Neural cell (in vitro differentiated cells): ENCODE measurements at regions not wholly inside any gene's neighbourhood (a gene's known extent, or its start where the extent isn't known, plus 50 kb on each side); places are given as distances from the start of the nearest gene placed in this dataset.
A peak's percentile ranks its signal among the peaks of the same experiment; 100 is the strongest.

ENCODE experiments used
- H2AFZ ChIP-seq: fragments of 200-600, 300-800 bp; sonication (generic), shearing (Covaris generic); 2 replicates; pipeline ENCODE4 v1.6.0; 2014; ENCODE audit warnings: low read depth, mild to moderate bottlenecking, antibody characterized with exemption, low read length, moderate library complexity
- H3F3A ChIP-seq: fragments of 200-600 bp; shearing (Covaris generic); 2 replicates; pipeline ENCODE4 v1.6.1; 2016; ENCODE audit warnings: mild to moderate bottlenecking, moderate library complexity, mixed read lengths, antibody characterized with exemption, low read length; ENCODE audit not compliant: insufficient read depth, poor library complexity, severe bottlenecking
- H3K27ac ChIP-seq: fragments of 200-600, 300-800 bp; sonication (generic), shearing (Covaris generic); 2 replicates; pipeline ENCODE4 v1.5.1; 2014; ENCODE audit warnings: mild to moderate bottlenecking, low read length, moderate library complexity
- H3K27me3 ChIP-seq: fragments of 300-800, 200-600 bp; sonication (generic), shearing (Covaris generic); 2 replicates; pipeline ENCODE4 v1.6.0; 2014; ENCODE audit warnings: mild to moderate bottlenecking, low read depth, low read length, moderate library complexity; ENCODE audit not compliant: insufficient read depth
- H3K36me3 ChIP-seq: fragments of 300-800, 200-600 bp; sonication (generic), shearing (Covaris generic); 2 replicates; pipeline ENCODE4 v1.5.1; 2014; ENCODE audit warnings: mild to moderate bottlenecking, antibody characterized with exemption, low read length, moderate library complexity; ENCODE audit not compliant: insufficient read depth
- H3K4me2 ChIP-seq: fragments of 300-800, 200-600 bp; sonication (generic), shearing (Covaris generic); 2 replicates; pipeline ENCODE4 v1.6.0; 2014; ENCODE audit warnings: mild to moderate bottlenecking, low read length
- H3K4me3 ChIP-seq: fragments of 300-800, 200-600 bp; sonication (generic), shearing (Covaris generic); 2 replicates; pipeline ENCODE4 v1.5.1; 2014; ENCODE audit warnings: mild to moderate bottlenecking, low read length, moderate library complexity
- H3K79me2 ChIP-seq: fragments of 200-600 bp; shearing (Covaris generic); replicated peaks from 2 replicates; pipeline ENCODE4 v1.6.0; 2014; ENCODE audit warnings: mild to moderate bottlenecking, low read length, moderate library complexity; ENCODE audit not compliant: insufficient read depth
- H3K9ac ChIP-seq: fragments of 300-800, 200-600 bp; sonication (generic), shearing (Covaris generic); 2 replicates; pipeline ENCODE4 v1.6.1; 2016; ENCODE audit warnings: mild to moderate bottlenecking, low read length, mixed read lengths
- H3K9me2 ChIP-seq: fragments of 200-600 bp; shearing (Covaris generic); 2 replicates; pipeline ENCODE4 v1.6.1; 2016; ENCODE audit warnings: mild to moderate bottlenecking, low read length, mixed read lengths; ENCODE audit not compliant: insufficient read depth
- H3K9me3 ChIP-seq: fragments of 200-600, 300-800 bp; sonication (generic), shearing (Covaris generic); 2 replicates; pipeline ENCODE4 v1.6.1; 2016; ENCODE audit warnings: mild to moderate bottlenecking, mixed run types, low read length, moderate library complexity, mixed read lengths
- H4K20me1 ChIP-seq: fragments of 200-600 bp; shearing (Covaris generic); 2 replicates; pipeline ENCODE4 v1.6.1; 2016; ENCODE audit warnings: mild to moderate bottlenecking, mixed run types; ENCODE audit not compliant: insufficient read depth
- EP300 ChIP-seq: fragments of 450-650 bp; conservative IDR thresholded peaks from 2 replicates; pipeline ENCODE4 v1.6.1; 2014; ENCODE audit warnings: antibody characterized with exemption, mild to moderate bottlenecking, moderate library complexity; ENCODE audit not compliant: poor library complexity, severe bottlenecking
- EZH2 ChIP-seq: fragments of 200-600, 300-800 bp; shearing (Covaris generic), sonication (generic); IDR thresholded peaks from 2 replicates; pipeline ENCODE4 v1.6.1; 2014; ENCODE audit warnings: antibody characterized with exemption, low read length, borderline replicate concordance, mild to moderate bottlenecking; ENCODE audit not compliant: insufficient read depth, poor library complexity, severe bottlenecking
- MXI1 ChIP-seq: fragments of 450-650 bp; conservative IDR thresholded peaks from 2 replicates; pipeline ENCODE4 v1.6.1; 2014; ENCODE audit warnings: antibody characterized with exemption, mild to moderate bottlenecking; ENCODE audit not compliant: poor library complexity, severe bottlenecking
- POLR2AphosphoS5 ChIP-seq: IDR thresholded peaks from 2 replicates; pipeline ENCODE4 v1.6.1; 2012
- RAD21 ChIP-seq: fragments of 450-650 bp; conservative IDR thresholded peaks from 2 replicates; pipeline ENCODE4 v1.6.1; 2014; ENCODE audit warnings: antibody characterized with exemption, mild to moderate bottlenecking, moderate library complexity
- SMC3 ChIP-seq: fragments of 450-650 bp; conservative IDR thresholded peaks from 2 replicates; pipeline ENCODE4 v1.6.1; 2014; ENCODE audit warnings: antibody characterized with exemption, mild to moderate bottlenecking, moderate library complexity; ENCODE audit not compliant: poor library complexity
- TAF1 ChIP-seq: IDR thresholded peaks from 2 replicates; pipeline ENCODE4 v1.6.1; 2012; ENCODE audit warnings: low read depth
- TF ChIP-seq, protein P1 (sequence below): fragments of 450-650 bp; IDR thresholded peaks from 2 replicates; pipeline ENCODE4 v1.5.1; 2014; ENCODE audit warnings: antibody characterized with exemption, mild to moderate bottlenecking, moderate library complexity; ENCODE audit not compliant: poor library complexity, severe bottlenecking
- TF ChIP-seq, protein P2 (sequence below): IDR thresholded peaks from 2 replicates; pipeline ENCODE4 v1.6.1; 2012; ENCODE audit warnings: borderline replicate concordance

GRCh38 chr3:42013691-42014457 is 52.0 kb upstream of the ULK4 start:
- Histone ChIP-seq H3K4me2 (peak overlapping the region; percentile 91), H3K27ac (no peak overlapping the region), H3K9ac (peak overlapping the region; percentile 77), H2AFZ (peak overlapping the region; percentile 3), H3F3A (no peaks in the 10 kb centered on the region), H3K36me3 (no peaks in the 10 kb centered on the region), H4K20me1 (no peaks in the 10 kb centered on the region), H3K27me3 (no peaks in the 10 kb centered on the region), H3K9me2 (no peaks in the 10 kb centered on the region), H3K9me3 (no peaks in the 10 kb centered on the region), H3K79me2 (peaks cover 40% of the 10 kb centered on the region), H3K4me3 (peak overlapping the region; percentile 90)
- TF ChIP-seq TAF1 (no peak), POLR2AphosphoS5 (peak; percentile 1), EP300 (peak; percentile 10), SMC3 (no peak), MXI1 (peak; percentile 77), EZH2 (no peak), RAD21 (no peak)
- TF ChIP-seq, protein P1, sequence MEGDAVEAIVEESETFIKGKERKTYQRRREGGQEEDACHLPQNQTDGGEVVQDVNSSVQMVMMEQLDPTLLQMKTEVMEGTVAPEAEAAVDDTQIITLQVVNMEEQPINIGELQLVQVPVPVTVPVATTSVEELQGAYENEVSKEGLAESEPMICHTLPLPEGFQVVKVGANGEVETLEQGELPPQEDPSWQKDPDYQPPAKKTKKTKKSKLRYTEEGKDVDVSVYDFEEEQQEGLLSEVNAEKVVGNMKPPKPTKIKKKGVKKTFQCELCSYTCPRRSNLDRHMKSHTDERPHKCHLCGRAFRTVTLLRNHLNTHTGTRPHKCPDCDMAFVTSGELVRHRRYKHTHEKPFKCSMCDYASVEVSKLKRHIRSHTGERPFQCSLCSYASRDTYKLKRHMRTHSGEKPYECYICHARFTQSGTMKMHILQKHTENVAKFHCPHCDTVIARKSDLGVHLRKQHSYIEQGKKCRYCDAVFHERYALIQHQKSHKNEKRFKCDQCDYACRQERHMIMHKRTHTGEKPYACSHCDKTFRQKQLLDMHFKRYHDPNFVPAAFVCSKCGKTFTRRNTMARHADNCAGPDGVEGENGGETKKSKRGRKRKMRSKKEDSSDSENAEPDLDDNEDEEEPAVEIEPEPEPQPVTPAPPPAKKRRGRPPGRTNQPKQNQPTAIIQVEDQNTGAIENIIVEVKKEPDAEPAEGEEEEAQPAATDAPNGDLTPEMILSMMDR, result no peak
- TF ChIP-seq, protein P2, sequence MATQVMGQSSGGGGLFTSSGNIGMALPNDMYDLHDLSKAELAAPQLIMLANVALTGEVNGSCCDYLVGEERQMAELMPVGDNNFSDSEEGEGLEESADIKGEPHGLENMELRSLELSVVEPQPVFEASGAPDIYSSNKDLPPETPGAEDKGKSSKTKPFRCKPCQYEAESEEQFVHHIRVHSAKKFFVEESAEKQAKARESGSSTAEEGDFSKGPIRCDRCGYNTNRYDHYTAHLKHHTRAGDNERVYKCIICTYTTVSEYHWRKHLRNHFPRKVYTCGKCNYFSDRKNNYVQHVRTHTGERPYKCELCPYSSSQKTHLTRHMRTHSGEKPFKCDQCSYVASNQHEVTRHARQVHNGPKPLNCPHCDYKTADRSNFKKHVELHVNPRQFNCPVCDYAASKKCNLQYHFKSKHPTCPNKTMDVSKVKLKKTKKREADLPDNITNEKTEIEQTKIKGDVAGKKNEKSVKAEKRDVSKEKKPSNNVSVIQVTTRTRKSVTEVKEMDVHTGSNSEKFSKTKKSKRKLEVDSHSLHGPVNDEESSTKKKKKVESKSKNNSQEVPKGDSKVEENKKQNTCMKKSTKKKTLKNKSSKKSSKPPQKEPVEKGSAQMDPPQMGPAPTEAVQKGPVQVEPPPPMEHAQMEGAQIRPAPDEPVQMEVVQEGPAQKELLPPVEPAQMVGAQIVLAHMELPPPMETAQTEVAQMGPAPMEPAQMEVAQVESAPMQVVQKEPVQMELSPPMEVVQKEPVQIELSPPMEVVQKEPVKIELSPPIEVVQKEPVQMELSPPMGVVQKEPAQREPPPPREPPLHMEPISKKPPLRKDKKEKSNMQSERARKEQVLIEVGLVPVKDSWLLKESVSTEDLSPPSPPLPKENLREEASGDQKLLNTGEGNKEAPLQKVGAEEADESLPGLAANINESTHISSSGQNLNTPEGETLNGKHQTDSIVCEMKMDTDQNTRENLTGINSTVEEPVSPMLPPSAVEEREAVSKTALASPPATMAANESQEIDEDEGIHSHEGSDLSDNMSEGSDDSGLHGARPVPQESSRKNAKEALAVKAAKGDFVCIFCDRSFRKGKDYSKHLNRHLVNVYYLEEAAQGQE, result no peak

GRCh38 chr3:42012935-42013690 is 51.2 kb upstream of the ULK4 start:
- no peaks in the 10 kb centered on the region for H3F3A ChIP-seq
- no peaks in the 10 kb centered on the region for H3K9me2 ChIP-seq
- H3K9me3 ChIP-seq, result no peaks in the 10 kb centered on the region
- H3K9ac ChIP-seq, result peak overlapping the region; percentile 46
- no peak overlapping the region for H3K27ac ChIP-seq
- TF ChIP-seq POLR2AphosphoS5, result peak; percentile 52
- no peak for TF ChIP-seq TAF1
- TF ChIP-seq, protein P1, result no peak
- TF ChIP-seq MXI1, result peak; percentile 6
- no peak for TF ChIP-seq SMC3
- TF ChIP-seq EP300, result no peak
- no peak for TF ChIP-seq EZH2
- no peak overlapping the region for H3K4me2 ChIP-seq
- no peaks in the 10 kb centered on the region for H3K27me3 ChIP-seq
- no peaks in the 10 kb centered on the region for H4K20me1 ChIP-seq
- H3K79me2 ChIP-seq, result peaks cover 33% of the 10 kb centered on the region
- H3K4me3 ChIP-seq, result peak overlapping the region; percentile 59
- no peaks in the 10 kb centered on the region for H3K36me3 ChIP-seq
- peak overlapping the region; percentile 6 for H2AFZ ChIP-seq
